ENCODE measurements at regions not wholly inside any gene's neighbourhood (a gene's known extent, or its start where the extent isn't known, plus 50 kb on each side); places are given as distances from the start of the nearest gene placed in this dataset.

DNA sequence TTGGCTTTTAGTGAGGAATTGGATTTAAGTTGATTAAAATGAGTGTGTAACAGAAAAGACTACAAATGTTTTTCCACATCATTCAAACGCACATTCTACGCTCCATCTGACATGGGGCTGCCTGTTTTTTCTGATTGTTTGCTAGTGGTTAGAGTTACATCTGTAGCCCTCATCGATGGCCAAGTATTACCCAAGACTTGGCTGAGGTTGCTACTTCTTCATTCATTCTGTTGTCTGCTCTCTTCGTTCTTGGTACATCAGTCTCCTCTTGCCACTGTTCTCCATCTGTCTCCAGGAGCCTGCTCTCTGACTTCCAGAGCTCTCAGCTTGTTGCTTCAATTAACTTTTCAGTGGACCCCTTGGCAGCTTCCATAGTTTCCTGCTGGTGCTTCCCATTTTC, 1844.6 kb upstream of the TENM3 start:
- no peak for ATAC-seq (ENCODE audit: low read depth)
- POLR2A ChIA-PET (ENCODE audit: unreplicated experiment): no interaction called here
- Histone ChIP-seq H4K5ac (ENCODE audit: low read depth, low read length) (no peak overlapping the region), H2AK5ac (ENCODE audit: low read depth, low read length) (no peak overlapping the region), H3K4me2 (ENCODE audit: low read depth, low read length) (no peak overlapping the region), H3K9me3 (ENCODE audit: control insufficient read depth, insufficient read depth, low read length) (peaks cover 3% of the 10 kb centered on the region), H3K23ac (ENCODE audit: low read depth, low read length) (no peak overlapping the region), H2AFZ (replicated peaks; ENCODE audit: low read length, poor library complexity) (no peak overlapping the region), H3K9me1 (ENCODE audit: insufficient read depth, low read length) (no peaks in the 10 kb centered on the region), H3K27ac (ENCODE audit: insufficient read depth, low read length) (no peak overlapping the region), H4K8ac (ENCODE audit: low read depth in 2 of 2, low read length in 2 of 2) (no peak overlapping the region), H3K27me3 (ENCODE audit: control insufficient read depth, insufficient read depth, low read length) (no peaks in the 10 kb centered on the region), H3K4me1 (ENCODE audit: control insufficient read depth, insufficient read depth, low read length) (no peaks in the 10 kb centered on the region), H2BK20ac (ENCODE audit: low read depth, low read length) (no peak overlapping the region), H2AK9ac (replicated peaks; ENCODE audit: low read depth, low read length, poor library complexity) (no peak overlapping the region), H4K91ac (ENCODE audit: insufficient read depth, low read depth, low read length) (no peak overlapping the region), H3K36me3 (ENCODE audit: control insufficient read depth, insufficient read depth, low read length) (no peaks in the 10 kb centered on the region), H3K14ac (replicated peaks; ENCODE audit: low read depth, low read length) (no peak overlapping the region), H2BK15ac (ENCODE audit: low read depth, low read length) (no peak overlapping the region), H3K56ac (ENCODE audit: extremely low read depth, insufficient read depth, low read length) (no peak overlapping the region), H2BK120ac (ENCODE audit: low read depth, low read length) (no peak overlapping the region), H3K4me3 (ENCODE audit: insufficient read depth, low read depth, low read length) (no peak overlapping the region), H2BK5ac (ENCODE audit: low read depth, low read length, poor library complexity, severe bottlenecking) (no peak overlapping the region), H3K9ac (ENCODE audit: low read depth, low read length) (no peak overlapping the region), H3K79me1 (ENCODE audit: low read depth in 1 of 2, low read length in 2 of 2) (no peaks in the 10 kb centered on the region), H3K18ac (ENCODE audit: low read depth, low read length) (no peak overlapping the region), H3K4ac (ENCODE audit: low read depth, low read length) (no peak overlapping the region), H4K20me1 (ENCODE audit: insufficient read depth, low read length) (no peaks in the 10 kb centered on the region)
- in situ Hi-C loops (cut with MboI; ENCODE audit: low sequenced_read_pairs): no loop called here
- TF ChIP-seq SMC3 (IDR thresholded peaks at IDR 0.05; ENCODE audit: low read depth, low read length) (no peak), MAFK (IDR thresholded peaks at IDR 0.05; ENCODE audit: low read depth, low read length) (no peak), RFX5 (IDR thresholded peaks at IDR 0.05; ENCODE audit: low read depth, low read length) (no peak), FOS (IDR thresholded peaks at IDR 0.05; ENCODE audit: low read depth, low read length) (no peak), CEBPB (IDR thresholded peaks at IDR 0.05; ENCODE audit: low read depth, low read length) (no peak), CHD1 (IDR thresholded peaks at IDR 0.05; ENCODE audit: low read depth, low read length) (no peak), NFE2L2 (IDR thresholded peaks at IDR 0.05; ENCODE audit: low read depth, low read length) (no peak), MAZ (IDR thresholded peaks at IDR 0.05; ENCODE audit: borderline replicate concordance, low read depth, low read length) (no peak), RAD21 (IDR thresholded peaks at IDR 0.05; ENCODE audit: low read length) (no peak)
- TF ChIP-seq, protein P1, sequence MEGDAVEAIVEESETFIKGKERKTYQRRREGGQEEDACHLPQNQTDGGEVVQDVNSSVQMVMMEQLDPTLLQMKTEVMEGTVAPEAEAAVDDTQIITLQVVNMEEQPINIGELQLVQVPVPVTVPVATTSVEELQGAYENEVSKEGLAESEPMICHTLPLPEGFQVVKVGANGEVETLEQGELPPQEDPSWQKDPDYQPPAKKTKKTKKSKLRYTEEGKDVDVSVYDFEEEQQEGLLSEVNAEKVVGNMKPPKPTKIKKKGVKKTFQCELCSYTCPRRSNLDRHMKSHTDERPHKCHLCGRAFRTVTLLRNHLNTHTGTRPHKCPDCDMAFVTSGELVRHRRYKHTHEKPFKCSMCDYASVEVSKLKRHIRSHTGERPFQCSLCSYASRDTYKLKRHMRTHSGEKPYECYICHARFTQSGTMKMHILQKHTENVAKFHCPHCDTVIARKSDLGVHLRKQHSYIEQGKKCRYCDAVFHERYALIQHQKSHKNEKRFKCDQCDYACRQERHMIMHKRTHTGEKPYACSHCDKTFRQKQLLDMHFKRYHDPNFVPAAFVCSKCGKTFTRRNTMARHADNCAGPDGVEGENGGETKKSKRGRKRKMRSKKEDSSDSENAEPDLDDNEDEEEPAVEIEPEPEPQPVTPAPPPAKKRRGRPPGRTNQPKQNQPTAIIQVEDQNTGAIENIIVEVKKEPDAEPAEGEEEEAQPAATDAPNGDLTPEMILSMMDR (conservative IDR thresholded peaks at IDR 0.05; ENCODE audit: low read depth, low read length): no peak
- TF ChIP-seq, protein P2, sequence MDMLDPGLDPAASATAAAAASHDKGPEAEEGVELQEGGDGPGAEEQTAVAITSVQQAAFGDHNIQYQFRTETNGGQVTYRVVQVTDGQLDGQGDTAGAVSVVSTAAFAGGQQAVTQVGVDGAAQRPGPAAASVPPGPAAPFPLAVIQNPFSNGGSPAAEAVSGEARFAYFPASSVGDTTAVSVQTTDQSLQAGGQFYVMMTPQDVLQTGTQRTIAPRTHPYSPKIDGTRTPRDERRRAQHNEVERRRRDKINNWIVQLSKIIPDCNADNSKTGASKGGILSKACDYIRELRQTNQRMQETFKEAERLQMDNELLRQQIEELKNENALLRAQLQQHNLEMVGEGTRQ (IDR thresholded peaks at IDR 0.05; ENCODE audit: low read depth, low read length): no peak
- BruUV-seq (replicated peaks): no TSS peak
- CTCF ChIA-PET: no interaction called here
- no peak for DNase-seq
- WGBS, 2 experiments (ENCODE audit: extremely low coverage in 2 of 2, insufficient read length in 1 of 2): 33% methylated on average over 1 of the region's 4 CpGs; no CpG with 5 or more reads in 1 of the 2 experiments
- intact Hi-C loops (cut with micrococcal nuclease): no loop called here
- dilution Hi-C loops (cut with HindIII; ENCODE audit: low sequenced_read_pairs, unreplicated experiment): no loop called here

All from IMR-90 (cell line).